ENCODE measurements at regions not wholly inside any gene's neighbourhood (a gene's known extent, or its start where the extent isn't known, plus 50 kb on each side); places are given as distances from the start of the nearest gene placed in this dataset.

DNA sequence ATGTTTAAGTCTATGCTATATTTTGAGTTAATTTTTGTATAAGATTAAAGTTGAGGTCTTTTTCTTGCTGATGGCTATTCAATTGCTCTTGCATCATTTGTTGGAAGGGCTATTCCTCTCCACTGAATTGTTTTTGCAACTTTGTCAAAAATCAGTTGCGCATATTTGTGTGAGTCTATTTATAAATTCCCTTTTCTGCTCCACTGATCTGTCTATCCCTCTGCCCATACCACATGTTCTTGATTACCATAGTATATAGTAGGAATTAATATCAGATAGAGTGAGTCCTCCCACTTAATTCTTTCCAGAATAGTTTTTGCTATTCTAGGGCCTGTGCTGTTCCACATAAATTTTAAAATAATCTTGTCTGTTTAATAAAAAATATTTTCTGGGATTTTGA, 152.4 kb upstream of the ADCY1 start:
- no peaks in the 10 kb centered on the region for H3K4me1 ChIP-seq (ENCODE audit: insufficient read depth, low read length, poor library complexity, severe bottlenecking)
- H3K9me3 ChIP-seq (ENCODE audit: low read length): no peaks in the 10 kb centered on the region
- H3K4me3 ChIP-seq (ENCODE audit: low read depth, low read length, poor library complexity, severe bottlenecking): no peak overlapping the region
- POLR2A ChIA-PET: no interaction called here
- no peaks in the 10 kb centered on the region for H4K20me1 ChIP-seq (ENCODE audit: insufficient read depth, low read length)
- TF ChIP-seq, protein P1, sequence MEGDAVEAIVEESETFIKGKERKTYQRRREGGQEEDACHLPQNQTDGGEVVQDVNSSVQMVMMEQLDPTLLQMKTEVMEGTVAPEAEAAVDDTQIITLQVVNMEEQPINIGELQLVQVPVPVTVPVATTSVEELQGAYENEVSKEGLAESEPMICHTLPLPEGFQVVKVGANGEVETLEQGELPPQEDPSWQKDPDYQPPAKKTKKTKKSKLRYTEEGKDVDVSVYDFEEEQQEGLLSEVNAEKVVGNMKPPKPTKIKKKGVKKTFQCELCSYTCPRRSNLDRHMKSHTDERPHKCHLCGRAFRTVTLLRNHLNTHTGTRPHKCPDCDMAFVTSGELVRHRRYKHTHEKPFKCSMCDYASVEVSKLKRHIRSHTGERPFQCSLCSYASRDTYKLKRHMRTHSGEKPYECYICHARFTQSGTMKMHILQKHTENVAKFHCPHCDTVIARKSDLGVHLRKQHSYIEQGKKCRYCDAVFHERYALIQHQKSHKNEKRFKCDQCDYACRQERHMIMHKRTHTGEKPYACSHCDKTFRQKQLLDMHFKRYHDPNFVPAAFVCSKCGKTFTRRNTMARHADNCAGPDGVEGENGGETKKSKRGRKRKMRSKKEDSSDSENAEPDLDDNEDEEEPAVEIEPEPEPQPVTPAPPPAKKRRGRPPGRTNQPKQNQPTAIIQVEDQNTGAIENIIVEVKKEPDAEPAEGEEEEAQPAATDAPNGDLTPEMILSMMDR (conservative IDR thresholded peaks at IDR 0.05; ENCODE audit: low read length): no peak
- TF ChIP-seq EZH2phosphoT487 (IDR thresholded peaks at IDR 0.05; ENCODE audit: borderline replicate concordance, low read depth, low read length): no peak
- intact Hi-C loops (cut with micrococcal nuclease; ENCODE audit: unreplicated experiment): no loop called here
- DNase-seq (ENCODE audit: low spot score): no peak
- CTCF ChIA-PET (ENCODE audit: unreplicated experiment): no interaction called here
- BruUV-seq (replicated peaks): no TSS peak
- H3K27ac ChIP-seq (ENCODE audit: low read depth, low read length, poor library complexity, severe bottlenecking): no peak overlapping the region
- H3K9me2 ChIP-seq (ENCODE audit: insufficient read depth, low read length): no peaks in the 10 kb centered on the region
- no peak overlapping the region for H2AFZ ChIP-seq (ENCODE audit: low read length)
- H3K79me2 ChIP-seq (ENCODE audit: insufficient read depth, low read depth, low read length): no peaks in the 10 kb centered on the region
- no peaks in the 10 kb centered on the region for H3K36me3 ChIP-seq (ENCODE audit: insufficient read depth, low read length)
- H3K4me2 ChIP-seq (ENCODE audit: low read length): no peak overlapping the region

- CTCF ChIA-PET (ENCODE audit: unreplicated experiment): no interaction called here
- POLR2A ChIA-PET: no interaction called here
- Histone ChIP-seq H3K4me3 (ENCODE audit: low read depth, low read length, poor library complexity, severe bottlenecking) (no peak overlapping the region), H3K27ac (ENCODE audit: low read depth, low read length, poor library complexity, severe bottlenecking) (no peak overlapping the region), H3K36me3 (ENCODE audit: insufficient read depth, low read length) (no peaks in the 10 kb centered on the region), H3K4me1 (ENCODE audit: insufficient read depth, low read length, poor library complexity, severe bottlenecking) (no peaks in the 10 kb centered on the region), H3K9me3 (ENCODE audit: low read length) (no peaks in the 10 kb centered on the region), H3K4me2 (ENCODE audit: low read length) (no peak overlapping the region), H2AFZ (ENCODE audit: low read length) (no peak overlapping the region), H3K79me2 (ENCODE audit: insufficient read depth, low read depth, low read length) (no peaks in the 10 kb centered on the region), H4K20me1 (ENCODE audit: insufficient read depth, low read length) (no peaks in the 10 kb centered on the region), H3K9me2 (ENCODE audit: insufficient read depth, low read length) (no peaks in the 10 kb centered on the region)
- no TSS peak for BruUV-seq (replicated peaks)
- intact Hi-C loops (cut with micrococcal nuclease; ENCODE audit: unreplicated experiment): no loop called here
- no peak for DNase-seq (ENCODE audit: low spot score)
- no peak for TF ChIP-seq EZH2phosphoT487 (IDR thresholded peaks at IDR 0.05; ENCODE audit: borderline replicate concordance, low read depth, low read length)
- TF ChIP-seq, protein P1 (conservative IDR thresholded peaks at IDR 0.05; ENCODE audit: low read length): no peak
Observed at GRCh38 chr7:45430397-45430796, 143.8 kb upstream of the ADCY1 start.

DNA sequence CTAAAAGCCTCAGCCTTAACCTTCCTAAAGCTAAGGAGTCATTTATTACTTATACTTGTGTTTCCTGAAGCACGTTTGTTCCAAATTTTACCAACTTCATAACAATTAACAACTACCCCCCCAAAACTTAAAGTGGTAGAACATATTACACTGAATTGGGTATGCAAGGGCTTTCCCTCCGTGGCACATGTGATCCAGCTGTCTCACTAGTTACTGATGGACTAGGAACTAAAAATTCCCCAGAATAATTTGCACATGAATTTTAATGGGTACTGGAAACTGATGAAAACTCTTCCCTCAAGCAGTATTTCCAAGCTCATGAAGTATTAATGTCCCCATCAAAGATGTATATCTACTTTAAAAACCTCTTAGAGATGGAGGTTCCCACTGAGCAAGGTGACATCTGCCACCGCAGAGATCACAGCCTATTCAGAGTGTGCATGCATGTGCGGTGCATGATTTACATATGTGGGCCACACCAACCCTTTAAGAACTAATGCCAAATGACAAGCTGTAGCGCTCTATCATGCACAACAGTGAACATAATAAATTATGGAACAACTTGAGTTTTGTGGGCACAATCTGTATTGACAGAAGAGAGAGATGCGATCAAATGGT, 139.9 kb upstream of the ADCY1 start:
- H3K36me3 ChIP-seq (ENCODE audit: insufficient read depth, low read length): no peaks in the 10 kb centered on the region
- no peaks in the 10 kb centered on the region for H4K20me1 ChIP-seq (ENCODE audit: insufficient read depth, low read length)
- POLR2A ChIA-PET: no interaction called here
- H3K9me2 ChIP-seq (ENCODE audit: insufficient read depth, low read length): no peaks in the 10 kb centered on the region
- no peak for DNase-seq (ENCODE audit: low spot score)
- H3K4me3 ChIP-seq (ENCODE audit: low read depth, low read length, poor library complexity, severe bottlenecking): no peak overlapping the region
- no peak overlapping the region for H3K27ac ChIP-seq (ENCODE audit: low read depth, low read length, poor library complexity, severe bottlenecking)
- no peak overlapping the region for H3K4me2 ChIP-seq (ENCODE audit: low read length)
- H3K79me2 ChIP-seq (ENCODE audit: insufficient read depth, low read depth, low read length): no peaks in the 10 kb centered on the region
- no peak overlapping the region for H2AFZ ChIP-seq (ENCODE audit: low read length)
- intact Hi-C loops (cut with micrococcal nuclease; ENCODE audit: unreplicated experiment): no loop called here
- TF ChIP-seq, protein P1 (conservative IDR thresholded peaks at IDR 0.05; ENCODE audit: low read length): no peak
- TF ChIP-seq EZH2phosphoT487 (IDR thresholded peaks at IDR 0.05; ENCODE audit: borderline replicate concordance, low read depth, low read length): no peak
- no peaks in the 10 kb centered on the region for H3K9me3 ChIP-seq (ENCODE audit: low read length)
- CTCF ChIA-PET (ENCODE audit: unreplicated experiment): no interaction called here
- BruUV-seq (replicated peaks): no TSS peak
- no peaks in the 10 kb centered on the region for H3K4me1 ChIP-seq (ENCODE audit: insufficient read depth, low read length, poor library complexity, severe bottlenecking)
